ENCODE measurements at regions not wholly inside any gene's neighbourhood (a gene's known extent, or its start where the extent isn't known, plus 50 kb on each side); places are given as distances from the start of the nearest gene placed in this dataset.

- TF ChIP-seq FOSL2 (IDR thresholded peaks at IDR 0.05; ENCODE audit: borderline replicate concordance, low read depth): no peak
- no peak for TF ChIP-seq GATA2 (CRISPR knock-in tag; IDR thresholded peaks at IDR 0.05)
- TF ChIP-seq IRF3 (IDR thresholded peaks at IDR 0.05; ENCODE audit: low read depth, low read length): no peak
- TF ChIP-seq SMC3 (IDR thresholded peaks at IDR 0.05; ENCODE audit: low read depth, low read length): no peak
- TF ChIP-seq FOXM1 (IDR thresholded peaks at IDR 0.05; ENCODE audit: low read depth): no peak
- no peak for TF ChIP-seq RFX5 (IDR thresholded peaks at IDR 0.05; ENCODE audit: low read length)
- TF ChIP-seq, protein P1, sequence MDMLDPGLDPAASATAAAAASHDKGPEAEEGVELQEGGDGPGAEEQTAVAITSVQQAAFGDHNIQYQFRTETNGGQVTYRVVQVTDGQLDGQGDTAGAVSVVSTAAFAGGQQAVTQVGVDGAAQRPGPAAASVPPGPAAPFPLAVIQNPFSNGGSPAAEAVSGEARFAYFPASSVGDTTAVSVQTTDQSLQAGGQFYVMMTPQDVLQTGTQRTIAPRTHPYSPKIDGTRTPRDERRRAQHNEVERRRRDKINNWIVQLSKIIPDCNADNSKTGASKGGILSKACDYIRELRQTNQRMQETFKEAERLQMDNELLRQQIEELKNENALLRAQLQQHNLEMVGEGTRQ (IDR thresholded peaks at IDR 0.05; ENCODE audit: borderline replicate concordance, low read depth, low read length): no peak
Observed at GRCh38 chr11:45087900-45088160, 58.6 kb upstream of the PRDM11 start (continued).

- ChIA-PET CTCF (interaction anchor here (1.0 to 26.5 kb wide), 5 partner anchors 12 to 152 kb away, joined by 3 to 1245 read pairs (median 5); no protein-coding TSS in a partner anchor), POLR2A (no interaction called here)
- H3K27ac ChIP-seq (ENCODE audit: low read depth in 2 of 2, low read length in 1 of 2): peak overlapping the region in 1 of 2 experiments; percentile 38; a peak in 1 of 4 replicates
- no peak overlapping the region for H2AFZ ChIP-seq (ENCODE audit: low read depth)
- H3K4me3 ChIP-seq (ENCODE audit: low read depth in 2 of 2, low read length in 1 of 2): no peak overlapping the region
- H3K27me3 ChIP-seq (ENCODE audit: insufficient read depth): no peaks in the 10 kb centered on the region; the same call in 1 of the 2 replicates
- 23% methylated on average over 2 of the region's 2 CpGs for WGBS (ENCODE audit: low lambda C conversion rate)
- H3K9me3 ChIP-seq: no peaks in the 10 kb centered on the region
- no peaks in the 10 kb centered on the region for H3K36me3 ChIP-seq (replicated peaks in 1 of 2; ENCODE audit: control insufficient read depth in 1 of 2, insufficient read depth in 2 of 2, low read length in 1 of 2)
- H3K9ac ChIP-seq: no peak overlapping the region
- no peaks in the 10 kb centered on the region for H3F3A ChIP-seq (replicated peaks; ENCODE audit: insufficient read depth)
- H3K4me2 ChIP-seq: no peak overlapping the region
- H3K4me1 ChIP-seq (ENCODE audit: control insufficient read depth in 1 of 2, insufficient read depth in 2 of 2, low read depth in 1 of 2, low read length in 1 of 2): peaks cover 0 to 9% of the 10 kb centered on the region in 2 experiments; a peak in 1 of 4 replicates
- no peaks in the 10 kb centered on the region for H3K79me2 ChIP-seq (ENCODE audit: insufficient read depth)
- DNase-seq: no peak
- H4K20me1 ChIP-seq (ENCODE audit: insufficient read depth): no peaks in the 10 kb centered on the region
- no peaks in the 10 kb centered on the region for H3K9me2 ChIP-seq
- TF ChIP-seq JUND (IDR thresholded peaks at IDR 0.05) (peak; percentile 35; the same call in 1 of the 2 replicates), RCOR1 (IDR thresholded peaks at IDR 0.05; ENCODE audit: low read length) (no peak), NRF1 (IDR thresholded peaks at IDR 0.05; ENCODE audit: low read depth, low read length) (no peak), FOSL2 (IDR thresholded peaks at IDR 0.05; ENCODE audit: borderline replicate concordance, low read depth) (peak; percentile 46; the same call in 1 of the 2 replicates), MEF2A (IDR thresholded peaks at IDR 0.05; ENCODE audit: borderline replicate concordance, low read depth) (no peak), NFIC (IDR thresholded peaks at IDR 0.05; ENCODE audit: borderline replicate concordance) (peak; percentile 66; the same call in 1 of the 2 replicates), EP300 (IDR thresholded peaks at IDR 0.05; ENCODE audit: borderline replicate concordance in 1 of 2, low read depth in 1 of 2, low read length in 1 of 2) (peak in 1 of 2 experiments; percentile 58; a peak in 1 of 4 replicates), RXRA (IDR thresholded peaks at IDR 0.05; ENCODE audit: borderline replicate concordance, low read depth) (peak; percentile 83; the same call in 1 of the 2 replicates), TEAD4 (IDR thresholded peaks at IDR 0.05; ENCODE audit: borderline replicate concordance, insufficient read depth) (peak; percentile 29; the same call in 1 of the 2 replicates), TCF12 (IDR thresholded peaks at IDR 0.05) (peak; percentile 89), CHD2 (IDR thresholded peaks at IDR 0.05; ENCODE audit: low read length, partially characterized antibody) (no peak), RFX5 (IDR thresholded peaks at IDR 0.05; ENCODE audit: low read length) (no peak), MXI1 (IDR thresholded peaks at IDR 0.05; ENCODE audit: low read depth, low read length) (no peak), PBX3 (IDR thresholded peaks at IDR 0.05) (peak; percentile 80), POLR2AphosphoS5 (IDR thresholded peaks at IDR 0.05; ENCODE audit: low read depth, low read length) (peak; percentile 45; the same call in 1 of the 2 replicates), YY1 (IDR thresholded peaks at IDR 0.05; ENCODE audit: low read depth) (no peak), FOXJ3 (CRISPR knock-in tag; IDR thresholded peaks at IDR 0.05) (no peak)
Observed at GRCh38 chr11:45089251-45089650, 57.2 kb upstream of the PRDM11 start.

Measured in SK-N-SH (cell line).